ENCODE measurements at regions not wholly inside any gene's neighbourhood (a gene's known extent, or its start where the extent isn't known, plus 50 kb on each side); places are given as distances from the start of the nearest gene placed in this dataset.
"Not testable (repeated sequence)": the region's sequence is repeated elsewhere in the genome, so short reads cannot be mapped to it uniquely, and the experiment has no call there.

DNA sequence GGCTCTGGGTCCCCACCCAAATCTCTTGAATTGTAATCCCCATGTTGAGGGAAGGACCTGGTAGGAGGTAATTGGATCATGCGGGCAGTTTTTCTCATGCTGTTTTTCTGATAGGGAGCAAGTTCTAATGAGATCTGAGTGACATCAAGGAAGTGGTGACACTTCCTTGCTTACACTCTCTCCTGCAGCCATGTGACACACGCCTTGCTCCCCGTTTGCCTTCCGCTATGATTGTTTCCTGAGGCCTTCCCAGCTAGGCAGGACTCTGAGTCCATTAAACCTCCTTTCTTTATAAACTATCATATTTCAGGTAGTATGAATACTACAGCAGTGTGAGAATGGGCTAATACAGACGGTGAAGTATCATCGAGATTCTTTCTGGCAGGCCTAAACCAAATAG is 1040.4 kb upstream of the MIR17HG start:
- no peak for DNase-seq

GRCh38 chr13:90308249-90308648 is 1039.2 kb upstream of the MIR17HG start:
- no peak for DNase-seq

- no peak for DNase-seq
Observed at GRCh38 chr13:90311929-90312328, 1035.6 kb upstream of the MIR17HG start.

- DNase-seq, result no peak
Observed at GRCh38 chr13:90315061-90315460, 1032.4 kb upstream of the MIR17HG start.

- no peak for DNase-seq
Observed at GRCh38 chr13:90320664-90321063, 1026.8 kb upstream of the MIR17HG start.

DNA sequence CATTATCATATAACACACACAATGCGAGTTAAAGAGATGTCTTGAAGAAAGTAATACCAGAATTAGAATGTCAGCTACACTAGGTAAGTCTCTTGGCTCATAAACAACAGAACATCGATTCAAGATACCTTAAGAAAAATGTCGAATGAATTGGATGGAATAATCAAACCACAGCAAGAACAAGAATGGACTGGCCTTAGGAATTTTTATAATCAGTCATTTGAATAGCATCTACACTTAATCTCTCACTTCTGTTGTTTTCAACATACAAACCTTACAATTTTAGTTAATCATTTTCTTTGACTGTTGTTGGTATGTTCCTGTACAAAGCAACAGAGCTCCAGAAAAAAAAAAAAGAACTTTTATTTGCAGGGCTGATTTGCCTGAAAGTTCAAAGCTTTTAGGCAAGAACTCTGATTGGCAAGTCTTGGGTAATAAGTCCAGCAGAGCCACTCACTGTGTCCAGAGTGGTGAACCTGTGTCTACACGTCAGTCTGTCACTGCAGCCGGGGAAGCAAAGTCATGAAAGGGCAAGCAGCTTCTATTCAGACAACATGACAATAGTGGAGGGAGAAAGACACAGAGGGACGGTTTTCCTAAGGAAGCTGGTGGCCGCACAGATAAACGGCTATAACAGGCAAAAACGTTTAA is 1026.1 kb upstream of the MIR17HG start:
- DNase-seq, result no peak

DNA sequence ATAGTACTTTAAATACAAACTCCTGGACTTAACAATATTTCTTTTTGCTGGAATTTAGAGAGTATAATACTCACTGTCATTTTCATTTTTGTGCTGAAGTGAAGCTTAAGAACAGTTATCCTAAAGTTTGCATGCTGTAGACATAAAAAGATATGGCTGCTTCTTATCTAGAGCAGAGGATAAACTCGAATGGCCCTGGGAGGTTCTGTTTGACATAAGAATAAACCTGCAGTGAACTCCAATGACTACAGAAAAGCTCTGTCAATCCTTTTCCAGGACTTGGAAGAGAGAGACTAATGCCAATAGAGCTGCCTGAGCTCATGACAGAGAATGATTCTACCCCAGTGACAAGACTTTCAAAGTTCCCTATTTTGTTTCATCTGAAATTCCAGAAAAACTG is 1017.8 kb upstream of the MIR17HG start:
- DNase-seq, result no peak

GRCh38 chr13:90331974-90332373 is 1015.5 kb upstream of the MIR17HG start:
- DNase-seq, result no peak

DNA sequence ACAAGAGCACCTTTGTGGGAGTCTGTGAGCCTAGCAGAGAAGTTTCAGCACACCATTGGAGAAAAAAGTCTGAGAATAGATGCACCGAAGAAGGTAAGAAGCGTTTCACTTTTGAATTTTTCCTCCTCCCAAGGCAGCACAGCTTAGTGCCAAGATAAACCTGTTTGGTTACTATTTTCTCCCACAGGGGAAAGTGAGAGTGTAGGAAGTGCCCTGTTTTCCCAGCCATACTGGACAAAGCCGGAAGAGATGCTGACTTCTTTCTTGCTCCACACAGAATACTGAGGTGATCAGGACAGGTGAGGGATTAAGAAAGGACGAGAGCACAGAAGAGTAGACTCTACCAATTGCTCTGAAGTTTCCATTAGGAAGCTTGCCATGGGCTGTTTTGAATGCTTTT is 1011.0 kb upstream of the MIR17HG start:
- no peak for DNase-seq

- not testable (repeated sequence) for DNase-seq
Observed at GRCh38 chr13:90341348-90341747, 1006.1 kb upstream of the MIR17HG start.

- DNase-seq, result not testable (repeated sequence)
Observed at GRCh38 chr13:90348477-90349136, 998.9 kb upstream of the MIR17HG start.

- no peak for DNase-seq
Observed at GRCh38 chr13:90352763-90353162, 994.7 kb upstream of the MIR17HG start.

- no peak for DNase-seq
Observed at GRCh38 chr13:90355162-90355751, 992.2 kb upstream of the MIR17HG start.

DNA sequence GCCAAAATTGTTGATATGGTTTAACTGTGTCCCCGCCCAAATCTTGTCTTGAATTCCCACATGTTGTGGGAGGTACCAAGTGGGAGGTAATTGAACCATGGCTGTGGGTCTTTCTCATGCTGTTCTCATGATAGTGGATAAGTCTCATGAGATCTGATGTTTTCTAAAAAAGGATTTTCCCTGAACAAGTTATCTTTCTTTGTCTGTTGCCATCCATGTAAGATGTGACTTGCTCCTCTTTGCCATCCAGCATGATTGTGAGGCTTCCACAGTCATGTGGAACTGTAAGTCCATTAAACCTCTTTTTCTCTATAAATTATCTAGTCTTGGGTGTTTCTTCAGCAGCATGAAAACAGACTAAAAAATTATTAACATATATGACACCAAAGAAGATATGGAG is 986.7 kb upstream of the MIR17HG start:
- no peak for DNase-seq

- no peak for DNase-seq
Observed at GRCh38 chr13:90362707-90363106, 984.8 kb upstream of the MIR17HG start.

GRCh38 chr13:90365130-90365529 is 982.4 kb upstream of the MIR17HG start:
- DNase-seq, result no peak

- DNase-seq, result no peak
Observed at GRCh38 chr13:90374168-90374567, 973.3 kb upstream of the MIR17HG start.

GRCh38 chr13:90375851-90376250 is 971.6 kb upstream of the MIR17HG start:
- DNase-seq, result no peak

DNA sequence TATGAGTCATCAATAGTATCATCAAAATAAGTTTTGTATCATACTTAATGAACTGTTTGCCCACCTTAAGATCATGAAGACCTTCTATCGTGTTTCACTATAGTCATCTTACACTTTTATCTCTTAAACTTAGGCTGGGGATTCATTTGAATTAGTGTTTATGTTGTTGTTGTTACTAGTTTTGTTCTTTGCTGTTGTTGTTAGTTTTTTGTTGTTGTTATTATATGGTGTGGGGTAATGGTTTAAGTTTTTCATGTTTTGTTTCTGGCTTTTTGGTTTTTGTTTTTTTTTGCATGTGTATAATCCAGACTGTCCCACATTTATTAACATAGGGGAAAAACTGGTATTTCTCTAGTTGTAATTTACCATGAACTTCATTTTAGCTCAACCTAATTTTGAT is 965.1 kb upstream of the MIR17HG start:
- DNase-seq, result no peak

DNA sequence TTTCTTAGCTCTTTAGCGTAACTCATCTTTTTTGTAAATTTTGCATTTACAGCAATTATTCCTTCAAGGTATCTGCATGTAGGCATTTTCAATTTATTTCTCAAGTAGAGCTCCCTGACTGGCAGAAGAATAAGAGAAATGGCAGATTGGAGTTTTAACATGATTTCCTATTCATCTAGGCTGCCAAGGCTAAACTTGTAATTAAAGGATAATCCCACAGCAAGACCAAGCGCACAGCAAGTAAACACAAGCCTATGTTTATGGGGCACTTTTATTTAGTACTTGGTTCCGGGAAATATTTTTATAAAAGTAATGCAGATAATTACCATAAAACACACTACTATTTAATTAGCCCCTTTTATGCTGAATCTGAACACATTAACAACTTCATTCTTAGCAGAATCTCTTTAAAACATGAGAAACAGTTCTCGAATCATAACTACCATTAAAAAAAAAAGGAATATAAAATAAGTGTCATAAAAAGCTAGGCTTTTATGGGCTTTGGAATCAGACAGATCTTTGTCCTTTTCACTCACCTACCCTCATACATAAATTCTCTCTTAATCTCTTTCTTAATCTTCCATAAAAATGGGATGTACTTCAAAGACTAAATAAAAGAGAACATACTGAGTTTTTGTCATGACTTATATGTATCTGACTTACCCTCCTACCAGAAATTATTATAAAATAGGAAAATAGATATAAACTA is 961.6 kb upstream of the MIR17HG start:
- DNase-seq, result no peak

DNA sequence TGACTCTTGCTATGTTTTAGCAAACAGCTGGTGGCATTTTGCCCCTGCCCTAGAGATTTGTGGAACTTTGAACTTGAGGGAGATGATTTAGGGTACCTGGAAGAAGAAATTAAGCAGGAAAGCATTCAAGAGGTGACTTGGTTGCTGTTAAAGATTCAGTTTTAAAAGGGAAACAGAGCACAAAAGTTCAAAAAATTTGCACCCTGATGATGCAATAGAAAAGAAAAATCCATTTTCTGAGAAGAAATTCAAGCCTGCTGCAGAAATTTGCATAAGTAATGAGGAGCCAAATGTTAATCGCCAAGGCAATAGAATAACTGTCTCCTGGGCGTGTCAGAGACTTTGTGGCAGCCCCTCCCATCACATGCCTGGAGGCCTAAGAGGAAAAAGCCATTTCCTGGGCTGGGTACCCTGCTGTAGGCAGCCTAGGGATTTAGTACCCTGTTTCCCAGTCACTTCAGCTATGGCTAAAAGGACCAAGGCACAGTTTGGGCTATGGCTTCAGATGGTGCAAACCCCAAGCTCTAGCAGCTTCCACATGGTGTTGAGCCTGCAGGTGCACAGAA is 958.5 kb upstream of the MIR17HG start:
- no peak for DNase-seq

- DNase-seq, result no peak
Observed at GRCh38 chr13:90389537-90389936, 958.0 kb upstream of the MIR17HG start.

GRCh38 chr13:90393408-90393807 is 954.1 kb upstream of the MIR17HG start:
- DNase-seq, result no peak

GRCh38 chr13:90395348-90395747 is 952.1 kb upstream of the MIR17HG start:
- no peak for DNase-seq

All from activated T-cell treated with anti-CD3 and anti-CD28 coated beads, Interleukin-2, amount 50 U/mL, for 1 hour (primary cell).